ENCODE measurements at regions not wholly inside any gene's neighbourhood (a gene's known extent, or its start where the extent isn't known, plus 50 kb on each side); places are given as distances from the start of the nearest gene placed in this dataset.
A peak's percentile ranks its signal among the peaks of the same experiment; 100 is the strongest.

DNA sequence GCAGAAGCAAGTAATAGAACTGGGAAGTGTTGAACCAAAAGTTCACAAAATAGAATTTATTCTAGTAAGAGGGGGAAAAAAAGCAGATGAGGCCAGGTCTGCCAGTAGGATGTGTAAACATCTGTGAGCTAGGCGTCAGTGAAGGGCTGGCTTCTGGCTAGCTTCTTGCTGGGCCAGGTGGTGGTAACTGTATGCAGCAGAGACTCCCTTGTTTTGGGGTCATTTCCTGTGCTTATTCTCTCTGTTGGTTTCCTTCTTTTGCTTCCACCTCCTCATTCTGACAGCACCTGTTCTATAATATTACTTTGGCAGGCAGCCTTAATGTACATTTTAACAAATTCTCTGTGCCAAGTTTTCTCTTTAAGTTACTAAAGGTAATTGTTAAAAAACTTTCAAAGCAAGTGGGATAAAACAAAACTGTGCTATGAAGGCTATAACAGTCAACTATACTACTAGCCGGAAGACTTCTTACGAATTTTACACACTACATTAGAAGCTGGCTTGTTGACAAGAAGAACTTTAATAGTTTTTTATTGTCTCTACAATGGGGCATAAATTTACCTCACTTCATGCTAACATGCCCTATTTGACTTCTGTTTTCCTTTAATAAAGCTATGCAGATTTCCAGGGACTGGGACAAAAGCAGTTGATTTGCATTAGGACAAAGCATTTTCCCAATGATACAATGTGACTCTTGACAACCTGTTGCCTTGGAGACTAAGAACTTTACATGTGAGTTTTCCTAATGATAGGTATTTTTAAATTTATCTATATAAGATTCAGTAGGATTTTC, 318.8 kb upstream of the NAALADL2 start (continued):
- TF ChIP-seq, protein P1, sequence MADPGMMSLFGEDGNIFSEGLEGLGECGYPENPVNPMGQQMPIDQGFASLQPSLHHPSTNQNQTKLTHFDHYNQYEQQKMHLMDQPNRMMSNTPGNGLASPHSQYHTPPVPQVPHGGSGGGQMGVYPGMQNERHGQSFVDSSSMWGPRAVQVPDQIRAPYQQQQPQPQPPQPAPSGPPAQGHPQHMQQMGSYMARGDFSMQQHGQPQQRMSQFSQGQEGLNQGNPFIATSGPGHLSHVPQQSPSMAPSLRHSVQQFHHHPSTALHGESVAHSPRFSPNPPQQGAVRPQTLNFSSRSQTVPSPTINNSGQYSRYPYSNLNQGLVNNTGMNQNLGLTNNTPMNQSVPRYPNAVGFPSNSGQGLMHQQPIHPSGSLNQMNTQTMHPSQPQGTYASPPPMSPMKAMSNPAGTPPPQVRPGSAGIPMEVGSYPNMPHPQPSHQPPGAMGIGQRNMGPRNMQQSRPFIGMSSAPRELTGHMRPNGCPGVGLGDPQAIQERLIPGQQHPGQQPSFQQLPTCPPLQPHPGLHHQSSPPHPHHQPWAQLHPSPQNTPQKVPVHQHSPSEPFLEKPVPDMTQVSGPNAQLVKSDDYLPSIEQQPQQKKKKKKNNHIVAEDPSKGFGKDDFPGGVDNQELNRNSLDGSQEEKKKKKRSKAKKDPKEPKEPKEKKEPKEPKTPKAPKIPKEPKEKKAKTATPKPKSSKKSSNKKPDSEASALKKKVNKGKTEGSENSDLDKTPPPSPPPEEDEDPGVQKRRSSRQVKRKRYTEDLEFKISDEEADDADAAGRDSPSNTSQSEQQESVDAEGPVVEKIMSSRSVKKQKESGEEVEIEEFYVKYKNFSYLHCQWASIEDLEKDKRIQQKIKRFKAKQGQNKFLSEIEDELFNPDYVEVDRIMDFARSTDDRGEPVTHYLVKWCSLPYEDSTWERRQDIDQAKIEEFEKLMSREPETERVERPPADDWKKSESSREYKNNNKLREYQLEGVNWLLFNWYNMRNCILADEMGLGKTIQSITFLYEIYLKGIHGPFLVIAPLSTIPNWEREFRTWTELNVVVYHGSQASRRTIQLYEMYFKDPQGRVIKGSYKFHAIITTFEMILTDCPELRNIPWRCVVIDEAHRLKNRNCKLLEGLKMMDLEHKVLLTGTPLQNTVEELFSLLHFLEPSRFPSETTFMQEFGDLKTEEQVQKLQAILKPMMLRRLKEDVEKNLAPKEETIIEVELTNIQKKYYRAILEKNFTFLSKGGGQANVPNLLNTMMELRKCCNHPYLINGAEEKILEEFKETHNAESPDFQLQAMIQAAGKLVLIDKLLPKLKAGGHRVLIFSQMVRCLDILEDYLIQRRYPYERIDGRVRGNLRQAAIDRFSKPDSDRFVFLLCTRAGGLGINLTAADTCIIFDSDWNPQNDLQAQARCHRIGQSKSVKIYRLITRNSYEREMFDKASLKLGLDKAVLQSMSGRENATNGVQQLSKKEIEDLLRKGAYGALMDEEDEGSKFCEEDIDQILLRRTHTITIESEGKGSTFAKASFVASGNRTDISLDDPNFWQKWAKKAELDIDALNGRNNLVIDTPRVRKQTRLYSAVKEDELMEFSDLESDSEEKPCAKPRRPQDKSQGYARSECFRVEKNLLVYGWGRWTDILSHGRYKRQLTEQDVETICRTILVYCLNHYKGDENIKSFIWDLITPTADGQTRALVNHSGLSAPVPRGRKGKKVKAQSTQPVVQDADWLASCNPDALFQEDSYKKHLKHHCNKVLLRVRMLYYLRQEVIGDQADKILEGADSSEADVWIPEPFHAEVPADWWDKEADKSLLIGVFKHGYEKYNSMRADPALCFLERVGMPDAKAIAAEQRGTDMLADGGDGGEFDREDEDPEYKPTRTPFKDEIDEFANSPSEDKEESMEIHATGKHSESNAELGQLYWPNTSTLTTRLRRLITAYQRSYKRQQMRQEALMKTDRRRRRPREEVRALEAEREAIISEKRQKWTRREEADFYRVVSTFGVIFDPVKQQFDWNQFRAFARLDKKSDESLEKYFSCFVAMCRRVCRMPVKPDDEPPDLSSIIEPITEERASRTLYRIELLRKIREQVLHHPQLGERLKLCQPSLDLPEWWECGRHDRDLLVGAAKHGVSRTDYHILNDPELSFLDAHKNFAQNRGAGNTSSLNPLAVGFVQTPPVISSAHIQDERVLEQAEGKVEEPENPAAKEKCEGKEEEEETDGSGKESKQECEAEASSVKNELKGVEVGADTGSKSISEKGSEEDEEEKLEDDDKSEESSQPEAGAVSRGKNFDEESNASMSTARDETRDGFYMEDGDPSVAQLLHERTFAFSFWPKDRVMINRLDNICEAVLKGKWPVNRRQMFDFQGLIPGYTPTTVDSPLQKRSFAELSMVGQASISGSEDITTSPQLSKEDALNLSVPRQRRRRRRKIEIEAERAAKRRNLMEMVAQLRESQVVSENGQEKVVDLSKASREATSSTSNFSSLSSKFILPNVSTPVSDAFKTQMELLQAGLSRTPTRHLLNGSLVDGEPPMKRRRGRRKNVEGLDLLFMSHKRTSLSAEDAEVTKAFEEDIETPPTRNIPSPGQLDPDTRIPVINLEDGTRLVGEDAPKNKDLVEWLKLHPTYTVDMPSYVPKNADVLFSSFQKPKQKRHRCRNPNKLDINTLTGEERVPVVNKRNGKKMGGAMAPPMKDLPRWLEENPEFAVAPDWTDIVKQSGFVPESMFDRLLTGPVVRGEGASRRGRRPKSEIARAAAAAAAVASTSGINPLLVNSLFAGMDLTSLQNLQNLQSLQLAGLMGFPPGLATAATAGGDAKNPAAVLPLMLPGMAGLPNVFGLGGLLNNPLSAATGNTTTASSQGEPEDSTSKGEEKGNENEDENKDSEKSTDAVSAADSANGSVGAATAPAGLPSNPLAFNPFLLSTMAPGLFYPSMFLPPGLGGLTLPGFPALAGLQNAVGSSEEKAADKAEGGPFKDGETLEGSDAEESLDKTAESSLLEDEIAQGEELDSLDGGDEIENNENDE (IDR thresholded peaks at IDR 0.05; ENCODE audit: insufficient replicate concordance, low read length), result peak; percentile 88
- no peak for TF ChIP-seq CBX8 (IDR thresholded peaks at IDR 0.05; ENCODE audit: borderline replicate concordance, low read depth, low read length)
- TF ChIP-seq TCF12 (IDR thresholded peaks at IDR 0.05; ENCODE audit: low read depth, low read length), result peak; percentile 90; the same call in 1 of the 2 replicates
- no peak for TF ChIP-seq SP2 (IDR thresholded peaks at IDR 0.05; ENCODE audit: low read length)
- no peak for TF ChIP-seq CTBP2 (IDR thresholded peaks at IDR 0.05; ENCODE audit: borderline replicate concordance, insufficient read depth, insufficient read length, low read length)
- TF ChIP-seq, protein P2, sequence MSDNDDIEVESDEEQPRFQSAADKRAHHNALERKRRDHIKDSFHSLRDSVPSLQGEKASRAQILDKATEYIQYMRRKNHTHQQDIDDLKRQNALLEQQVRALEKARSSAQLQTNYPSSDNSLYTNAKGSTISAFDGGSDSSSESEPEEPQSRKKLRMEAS (IDR thresholded peaks at IDR 0.05), result no peak
- TF ChIP-seq GTF2F1 (IDR thresholded peaks at IDR 0.05; ENCODE audit: borderline replicate concordance, low read depth, low read length), result no peak
- TF ChIP-seq BACH1 (IDR thresholded peaks at IDR 0.05; ENCODE audit: low read length), result no peak
- TF ChIP-seq SAP30 (IDR thresholded peaks at IDR 0.05; ENCODE audit: insufficient read depth, insufficient replicate concordance, low read length), result no peak
- TF ChIP-seq CHD2 (IDR thresholded peaks at IDR 0.05; ENCODE audit: low read length), result no peak
